GM23338 (cell line): ENCODE measurements at regions not wholly inside any gene's neighbourhood (a gene's known extent, or its start where the extent isn't known, plus 50 kb on each side); places are given as distances from the start of the nearest gene placed in this dataset.

Source experiments
- ATAC-seq: fragments of 200-7000 bp; cut with Tn5 transposase; 3 replicates; pipeline ENCODE4 v1.9.1; 2020
- DNase-seq: peaks from one replicate; pipeline ENCODE4 v3.0.0-alpha.2; 2015; ENCODE audit warnings: low spot score
- H2AFZ ChIP-seq: fragments of 200-600 bp; sonication (generic); 2 replicates; pipeline ENCODE4 v1.8.0; 2016; ENCODE audit warnings: antibody characterized with exemption, mild to moderate bottlenecking, moderate library complexity
- H3F3A ChIP-seq: fragments of 200-600 bp; sonication (generic); replicated peaks from 2 replicates; pipeline ENCODE4 v1.8.0; 2017; ENCODE audit warnings: antibody characterized with exemption, mixed run types, low read depth
- H3K27ac ChIP-seq: fragments of 200-600 bp; sonication (generic); 2 replicates; pipeline ENCODE4 v1.6.1; 2016; ENCODE audit warnings: low read depth
- H3K27me3 ChIP-seq: fragments of 200-600 bp; sonication (generic); 2 replicates; pipeline ENCODE4 v1.8.0; 2016; ENCODE audit warnings: mild to moderate bottlenecking, mixed run types, moderate library complexity; ENCODE audit not compliant: insufficient read depth
- H3K36me3 ChIP-seq: fragments of 200-600 bp; sonication (generic); 2 replicates; pipeline ENCODE4 v1.8.0; 2016; ENCODE audit warnings: mild to moderate bottlenecking; ENCODE audit not compliant: insufficient read depth
- H3K4me1 ChIP-seq: fragments of 200-600 bp; sonication (generic); 2 replicates; pipeline ENCODE4 v1.8.0; 2016; ENCODE audit warnings: mild to moderate bottlenecking, moderate library complexity; ENCODE audit not compliant: insufficient read depth
- H3K4me2 ChIP-seq: fragments of 200-600 bp; sonication (generic); 2 replicates; pipeline ENCODE4 v1.7.1; 2017; ENCODE audit warnings: mixed run types
- H3K4me3 ChIP-seq: fragments of 200-600 bp; sonication (generic); 2 replicates; pipeline ENCODE4 v1.6.1; 2016; ENCODE audit warnings: mixed run types
- H3K79me2 ChIP-seq: fragments of 200-600 bp; sonication (generic); replicated peaks from 2 replicates; pipeline ENCODE4 v1.8.0; 2017; ENCODE audit warnings: mild to moderate bottlenecking; ENCODE audit not compliant: insufficient read depth
- H3K9me2 ChIP-seq: fragments of 200-600 bp; sonication (generic); 2 replicates; pipeline ENCODE4 v1.8.0; 2017; ENCODE audit not compliant: insufficient read depth
- H4K20me1 ChIP-seq: fragments of 200-600 bp; sonication (generic); replicated peaks from 2 replicates; pipeline ENCODE4 v1.8.0; 2017; ENCODE audit warnings: mild to moderate bottlenecking; ENCODE audit not compliant: insufficient read depth
- H3K27ac Mint-ChIP-seq: 2 replicates; pipeline ENCODE4 v1.8.0; 2020; ENCODE audit warnings: inconsistent platforms, mild to moderate bottlenecking, moderate library complexity, mixed read lengths
- H3K27me3 Mint-ChIP-seq: 3 replicates; pipeline ENCODE4 v1.8.0; 2022; ENCODE audit warnings: low read depth, mild to moderate bottlenecking, moderate library complexity, mixed read lengths, inconsistent platforms; ENCODE audit not compliant: insufficient read depth, poor library complexity
- H3K36me3 Mint-ChIP-seq: 3 replicates; pipeline ENCODE4 v1.8.0; 2021; ENCODE audit warnings: low read depth, mild to moderate bottlenecking, inconsistent platforms, moderate library complexity, mixed read lengths
- H3K4me1 Mint-ChIP-seq: 3 replicates; pipeline ENCODE4 v1.8.0; 2020; ENCODE audit warnings: mild to moderate bottlenecking, inconsistent platforms, mixed read lengths
- H3K4me3 Mint-ChIP-seq: 3 replicates; pipeline ENCODE4 v1.8.0; 2021; ENCODE audit warnings: moderate library complexity, mild to moderate bottlenecking, inconsistent platforms, mixed read lengths
- H3K9me3 Mint-ChIP-seq: 3 replicates; pipeline ENCODE4 v1.8.0; 2020; ENCODE audit warnings: moderate library complexity, mild to moderate bottlenecking, inconsistent platforms, mixed read lengths
- CREB1 ChIP-seq: fragments of 250-450 bp; sonication (Bioruptor Pico); IDR thresholded peaks from 2 replicates; pipeline ENCODE4 v1.5.0; 2020; ENCODE audit warnings: low read depth, mild to moderate bottlenecking, moderate library complexity
- CTCF ChIP-seq, 2 experiments: fragments of 200-600 bp in 1 of 2; sonication (generic) in 1 of 2; conservative IDR thresholded peaks; 2 replicates each; pipeline versions ENCODE4 v1.5.1 to v1.6.1; 2016 to 2017; ENCODE audit warnings: antibody characterized with exemption in 2 of 2, low read depth in 2 of 2, mild to moderate bottlenecking in 2 of 2, moderate library complexity in 1 of 2
- EZH2 ChIP-seq: fragments of 200-600 bp; sonication (generic); IDR thresholded peaks from one replicate; pipeline ENCODE4 v1.8.0; 2017; ENCODE audit warnings: antibody characterized with exemption, mild to moderate bottlenecking, low read depth; ENCODE audit not compliant: unreplicated experiment
- NANOG ChIP-seq: IDR thresholded peaks from 2 replicates; pipeline ENCODE4 v1.6.1; 2016; ENCODE audit warnings: antibody characterized with exemption, borderline replicate concordance
- REST ChIP-seq: IDR thresholded peaks from one replicate; pipeline ENCODE4 v1.6.1; 2018; ENCODE audit warnings: antibody characterized with exemption; ENCODE audit not compliant: unreplicated experiment
- STAT1 ChIP-seq: IDR thresholded peaks from one replicate; pipeline ENCODE4 v1.6.1; 2016; ENCODE audit warnings: antibody characterized with exemption; ENCODE audit not compliant: unreplicated experiment
- ZNF114 ChIP-seq: fragments of 250-450 bp; sonication (Bioruptor Pico); IDR thresholded peaks from 2 replicates; pipeline ENCODE4 v1.5.0; 2020; ENCODE audit warnings: mild to moderate bottlenecking, moderate library complexity
- ZNF331 ChIP-seq: fragments of 250-450 bp; sonication (Bioruptor Pico); IDR thresholded peaks from 2 replicates; pipeline ENCODE4 v1.5.0; 2020; ENCODE audit warnings: low read depth, mild to moderate bottlenecking, moderate library complexity

GRCh38 chr16:55955845-55956244, 80.7 kb upstream of the CES5A start:
- Histone ChIP-seq H4K20me1 (no peaks in the 10 kb centered on the region), H3K36me3 (no peaks in the 10 kb centered on the region), H3K79me2 (no peaks in the 10 kb centered on the region), H3K27ac (no peak overlapping the region), H3K4me2 (no peak overlapping the region), H3K9me2 (0 out of 2 replicates have a peak, but pooled peaks cover under 1% of the 10 kb centered on the region), H2AFZ (no peak overlapping the region), H3K4me3 (no peak overlapping the region), H3K27me3 (no peaks in the 10 kb centered on the region), H3F3A (no peaks in the 10 kb centered on the region), H3K4me1 (no peaks in the 10 kb centered on the region)
- H3K27me3 Mint-ChIP-seq: peaks cover 1% of the 10 kb centered on the region
- H3K27ac Mint-ChIP-seq: no peak overlapping the region
- ATAC-seq (no peak), DNase-seq (no peak)
- no peaks in the 10 kb centered on the region for H3K4me1 Mint-ChIP-seq
- peaks cover 5% of the 10 kb centered on the region for H3K9me3 Mint-ChIP-seq
- no peak overlapping the region for H3K4me3 Mint-ChIP-seq
- no peaks in the 10 kb centered on the region for H3K36me3 Mint-ChIP-seq
- TF ChIP-seq NANOG (no peak), EZH2 (no peak), ZNF331 (CRISPR knock-in tag) (no peak), REST (no peak), ZNF114 (CRISPR knock-in tag) (no peak), CREB1 (CRISPR knock-in tag) (no peak), STAT1 (no peak), CTCF (conservative IDR thresholded peaks at IDR 0.05; ENCODE audit: low read depth in 2 of 2) (no peak)

- no peak overlapping the region for H3K27ac Mint-ChIP-seq
- Histone ChIP-seq H3K79me2 (no peaks in the 10 kb centered on the region), H3K27ac (no peak overlapping the region), H3K4me3 (no peak overlapping the region), H3K36me3 (no peaks in the 10 kb centered on the region), H3F3A (no peaks in the 10 kb centered on the region), H4K20me1 (no peaks in the 10 kb centered on the region), H3K27me3 (no peaks in the 10 kb centered on the region), H2AFZ (no peak overlapping the region), H3K4me1 (no peaks in the 10 kb centered on the region), H3K4me2 (no peak overlapping the region), H3K9me2 (no peaks in the 10 kb centered on the region)
- H3K27me3 Mint-ChIP-seq: peaks cover 1% of the 10 kb centered on the region
- peaks cover 1% of the 10 kb centered on the region; the same call in 1 of the 3 replicates for H3K36me3 Mint-ChIP-seq
- DNase-seq (no peak), ATAC-seq (no peak)
- H3K4me1 Mint-ChIP-seq: no peaks in the 10 kb centered on the region
- no peak overlapping the region for H3K4me3 Mint-ChIP-seq
- TF ChIP-seq ZNF114 (CRISPR knock-in tag) (no peak), CTCF (conservative IDR thresholded peaks at IDR 0.05; ENCODE audit: low read depth in 2 of 2) (no peak)
- peaks cover 7% of the 10 kb centered on the region for H3K9me3 Mint-ChIP-seq
These were observed 80.3 kb upstream of the CES5A start for GRCh38 chr16:55955424-55955823.
